ENCODE measurements at regions not wholly inside any gene's neighbourhood (a gene's known extent, or its start where the extent isn't known, plus 50 kb on each side); places are given as distances from the start of the nearest gene placed in this dataset.
"Not testable (repeated sequence)": the region's sequence is repeated elsewhere in the genome, so short reads cannot be mapped to it uniquely, and the experiment has no call there.

- DNase-seq (ENCODE audit: low spot score) = no peak
These were observed 126.6 kb downstream of the AKAP11 start for GRCh38 chr13:42398533-42398932.

GRCh38 chr13:42400188-42400833 is 128.4 kb downstream of the AKAP11 start:
- DNase-seq (ENCODE audit: low spot score) = no peak

GRCh38 chr13:42401376-42401775 is 129.4 kb downstream of the AKAP11 start:
- DNase-seq (ENCODE audit: low spot score) = no peak

GRCh38 chr13:42405665-42406390 is 133.9 kb downstream of the AKAP11 start:
- no peak for DNase-seq (ENCODE audit: low spot score)

- no peak for DNase-seq (ENCODE audit: low spot score)
These were observed 137.1 kb downstream of the AKAP11 start for GRCh38 chr13:42409075-42409474.

GRCh38 chr13:42409551-42409950 is 137.6 kb downstream of the AKAP11 start:
- no peak for DNase-seq (ENCODE audit: low spot score)

GRCh38 chr13:42412812-42413483 is 141.0 kb downstream of the AKAP11 start:
- DNase-seq (ENCODE audit: low spot score) = no peak

- no peak for DNase-seq (ENCODE audit: low spot score)
These were observed 141.5 kb downstream of the AKAP11 start for GRCh38 chr13:42413484-42413815.

- no peak for DNase-seq (ENCODE audit: low spot score)
These were observed 145.7 kb downstream of the AKAP11 start for GRCh38 chr13:42417626-42418025.

- DNase-seq (ENCODE audit: low spot score) = no peak
These were observed 146.2 kb downstream of the AKAP11 start for GRCh38 chr13:42418184-42418583.

- no peak for DNase-seq (ENCODE audit: low spot score)
These were observed 148.4 kb downstream of the AKAP11 start for GRCh38 chr13:42420304-42420703.

GRCh38 chr13:42422681-42423080 is 150.7 kb downstream of the AKAP11 start:
- DNase-seq (ENCODE audit: low spot score) = no peak

GRCh38 chr13:42424182-42424581 is 149.8 kb upstream of the TNFSF11 start:
- no peak for DNase-seq (ENCODE audit: low spot score)

GRCh38 chr13:42445354-42445753 is 128.6 kb upstream of the TNFSF11 start:
- DNase-seq (ENCODE audit: low spot score) = no peak

GRCh38 chr13:42446597-42446996 is 127.4 kb upstream of the TNFSF11 start:
- DNase-seq (ENCODE audit: low spot score) = not testable (repeated sequence)

- DNase-seq (ENCODE audit: low spot score) = no peak
These were observed 120.8 kb upstream of the TNFSF11 start for GRCh38 chr13:42453091-42453645.

- no peak for DNase-seq (ENCODE audit: low spot score)
These were observed 119.2 kb upstream of the TNFSF11 start for GRCh38 chr13:42454749-42455148.

- no peak for DNase-seq (ENCODE audit: low spot score)
These were observed 115.8 kb upstream of the TNFSF11 start for GRCh38 chr13:42458193-42458592.

GRCh38 chr13:42466123-42466522 is 107.8 kb upstream of the TNFSF11 start:
- no peak for DNase-seq (ENCODE audit: low spot score)

- DNase-seq (ENCODE audit: low spot score) = no peak
These were observed 107.3 kb upstream of the TNFSF11 start for GRCh38 chr13:42466609-42467008.

- DNase-seq (ENCODE audit: low spot score) = no peak
These were observed 99.0 kb upstream of the TNFSF11 start for GRCh38 chr13:42474954-42475353.

- DNase-seq (ENCODE audit: low spot score) = peak; percentile 9
These were observed 96.3 kb upstream of the TNFSF11 start for GRCh38 chr13:42477596-42478190.
